GM23248 (cell line): ENCODE measurements at regions not wholly inside any gene's neighbourhood (a gene's known extent, or its start where the extent isn't known, plus 50 kb on each side); places are given as distances from the start of the nearest gene placed in this dataset.

Experiments used
- EZH2 ChIP-seq: fragments of 200-600 bp; sonication (generic); IDR thresholded peaks from 2 replicates; pipeline ENCODE4 v1.6.1; 2018; ENCODE audit warnings: antibody characterized with exemption, mild to moderate bottlenecking; ENCODE audit not compliant: insufficient read depth, poor library complexity, severe bottlenecking
- EZH2phosphoT487 ChIP-seq: fragments of 200-600 bp; sonication (generic); IDR thresholded peaks from 2 replicates; pipeline ENCODE4 v1.6.1; 2018; ENCODE audit warnings: antibody characterized with exemption, moderate library complexity, mild to moderate bottlenecking, low read depth; ENCODE audit not compliant: insufficient read depth

- TF ChIP-seq EZH2 (no peak), EZH2phosphoT487 (no peak)
Observed at GRCh38 chr3:59313365-59313764, 263.5 kb upstream of the CFAP20DC start.
